COLO668 (cell line): ENCODE measurements at regions not wholly inside any gene's neighbourhood (a gene's known extent, or its start where the extent isn't known, plus 50 kb on each side); places are given as distances from the start of the nearest gene placed in this dataset.
"Not testable (repeated sequence)": the region's sequence is repeated elsewhere in the genome, so short reads cannot be mapped to it uniquely, and the experiment has no call there.

Experiments used
- DNase-seq: peaks from one replicate; lab custom pipeline; 2025; ENCODE audit not compliant: unreplicated experiment; lab: John Stamatoyannopoulos, UW

- DNase-seq = no peak
Measured at GRCh38 chr18:76307293-76307690, 187.8 kb downstream of the ZNF516 start.

GRCh38 chr18:76306685-76307292 lies 188.3 kb downstream of the ZNF516 start:
- DNase-seq = no peak

GRCh38 chr18:76285866-76286265 lies 209.2 kb downstream of the ZNF516 start:
- no peak for DNase-seq

GRCh38 chr18:76281565-76281964 lies 213.5 kb downstream of the ZNF516 start:
- no peak for DNase-seq

- DNase-seq = no peak
Measured at GRCh38 chr18:76277801-76278200, 217.2 kb downstream of the ZNF516 start.

- no peak for DNase-seq
Measured at GRCh38 chr18:76275727-76276313, 219.2 kb downstream of the ZNF516 start.

- DNase-seq = peak; percentile 46
Measured at GRCh38 chr18:76274468-76275289, 220.4 kb downstream of the ZNF516 start.

- DNase-seq = no peak
Measured at GRCh38 chr18:76273956-76274355, 221.1 kb downstream of the ZNF516 start.

- no peak for DNase-seq
Measured at GRCh38 chr18:76273036-76273545, 222.0 kb downstream of the ZNF516 start.

- not testable (repeated sequence) for DNase-seq
Measured at GRCh38 chr18:76267423-76267822, 227.6 kb downstream of the ZNF516 start.

GRCh38 chr18:76266236-76266991 lies 228.6 kb downstream of the ZNF516 start:
- no peak for DNase-seq

GRCh38 chr18:76265497-76266235 lies 229.4 kb downstream of the ZNF516 start:
- no peak for DNase-seq

GRCh38 chr18:76264876-76265250 lies 230.2 kb downstream of the ZNF516 start:
- DNase-seq = no peak

- no peak for DNase-seq
Measured at GRCh38 chr18:76264198-76264875, 230.7 kb downstream of the ZNF516 start.

- DNase-seq = no peak
Measured at GRCh38 chr18:76263046-76264005, 231.7 kb downstream of the ZNF516 start.

- no peak for DNase-seq
Measured at GRCh38 chr18:76260941-76261472, 234.0 kb downstream of the ZNF516 start.

- no peak for DNase-seq
Measured at GRCh38 chr18:76259711-76260110, 235.3 kb downstream of the ZNF516 start.

- DNase-seq = no peak
Measured at GRCh38 chr18:76259096-76259495, 235.9 kb downstream of the ZNF516 start.

GRCh38 chr18:76258209-76258608 lies 236.8 kb downstream of the ZNF516 start:
- DNase-seq = no peak
